ENCODE measurements at regions not wholly inside any gene's neighbourhood (a gene's known extent, or its start where the extent isn't known, plus 50 kb on each side); places are given as distances from the start of the nearest gene placed in this dataset.
"Not testable (repeated sequence)": the region's sequence is repeated elsewhere in the genome, so short reads cannot be mapped to it uniquely, and the experiment has no call there.

GRCh38 chr15:77944002-77944867 is 133.3 kb downstream of the TBC1D2B start:
- DNase-seq (ENCODE audit: low read depth in 2 of 2), result peak; percentile 9 to 36

- no peak for DNase-seq (ENCODE audit: low read depth in 2 of 2)
These were observed 134.8 kb downstream of the TBC1D2B start for GRCh38 chr15:77942611-77943211.

- DNase-seq (ENCODE audit: low read depth in 2 of 2), result not testable (repeated sequence)
These were observed 136.3 kb downstream of the TBC1D2B start for GRCh38 chr15:77941090-77941827.

GRCh38 chr15:77940381-77940947 is 137.0 kb downstream of the TBC1D2B start:
- DNase-seq (ENCODE audit: low read depth in 2 of 2), result no peak

GRCh38 chr15:77939851-77940250 is 137.7 kb downstream of the TBC1D2B start:
- DNase-seq (ENCODE audit: low read depth in 2 of 2), result no peak

- not testable (repeated sequence) for DNase-seq (ENCODE audit: low read depth in 2 of 2)
These were observed 138.5 kb downstream of the TBC1D2B start for GRCh38 chr15:77939026-77939425.

- DNase-seq (ENCODE audit: low read depth in 2 of 2), result not testable (repeated sequence)
These were observed 139.0 kb downstream of the TBC1D2B start for GRCh38 chr15:77938546-77938945.

GRCh38 chr15:77936567-77936966 is 140.9 kb downstream of the TBC1D2B start:
- DNase-seq (ENCODE audit: low read depth in 2 of 2), result not testable (repeated sequence)

- not testable (repeated sequence) for DNase-seq (ENCODE audit: low read depth in 2 of 2)
These were observed 143.0 kb downstream of the TBC1D2B start for GRCh38 chr15:77934516-77934915.

GRCh38 chr15:77930907-77931306 is 146.6 kb downstream of the TBC1D2B start:
- DNase-seq (ENCODE audit: low read depth in 2 of 2), result not testable (repeated sequence)

- not testable (repeated sequence) for DNase-seq (ENCODE audit: low read depth in 2 of 2)
These were observed 147.0 kb downstream of the TBC1D2B start for GRCh38 chr15:77930490-77930889.

- not testable (repeated sequence) for DNase-seq (ENCODE audit: low read depth in 2 of 2)
These were observed 150.7 kb downstream of the TBC1D2B start for GRCh38 chr15:77926789-77927188.

- DNase-seq (ENCODE audit: low read depth in 2 of 2), result not testable (repeated sequence)
These were observed 151.2 kb downstream of the TBC1D2B start for GRCh38 chr15:77926296-77926695.

GRCh38 chr15:77925101-77925500 is 152.4 kb downstream of the TBC1D2B start:
- not testable (repeated sequence) for DNase-seq (ENCODE audit: low read depth in 2 of 2)

- no peak for DNase-seq (ENCODE audit: low read depth in 2 of 2)
These were observed 155.8 kb downstream of the TBC1D2B start for GRCh38 chr15:77921664-77922063.

GRCh38 chr15:77916966-77917635 is 160.4 kb downstream of the TBC1D2B start:
- not testable (repeated sequence) for DNase-seq (ENCODE audit: low read depth in 2 of 2)

- not testable (repeated sequence) for DNase-seq (ENCODE audit: low read depth in 2 of 2)
These were observed 161.6 kb downstream of the TBC1D2B start for GRCh38 chr15:77915961-77916330.

GRCh38 chr15:77915261-77915960 is 162.1 kb downstream of the TBC1D2B start:
- no peak for DNase-seq (ENCODE audit: low read depth in 2 of 2)

GRCh38 chr15:77914531-77914930 is 163.0 kb downstream of the TBC1D2B start:
- not testable (repeated sequence) for DNase-seq (ENCODE audit: low read depth in 2 of 2)

GRCh38 chr15:77910030-77910911 is 167.2 kb downstream of the TBC1D2B start:
- peak; percentile 60 to 66 for DNase-seq (ENCODE audit: low read depth in 2 of 2)
